AG10803 (cell line): ENCODE measurements at regions not wholly inside any gene's neighbourhood (a gene's known extent, or its start where the extent isn't known, plus 50 kb on each side); places are given as distances from the start of the nearest gene placed in this dataset.

Source experiments
- DNase-seq: peaks from one replicate; pipeline ENCODE4 v3.0.0; 2010; ENCODE audit warnings: low read depth
- H3K4me3 ChIP-seq: 2 replicates; pipeline ENCODE4 v1.5.1; 2011; ENCODE audit warnings: mild to moderate bottlenecking, low read length, control low read depth
- CTCF ChIP-seq: conservative IDR thresholded peaks from 2 replicates; pipeline ENCODE4 v1.5.1; 2011; ENCODE audit warnings: mild to moderate bottlenecking, low read length, control low read depth, inconsistent platforms

DNA sequence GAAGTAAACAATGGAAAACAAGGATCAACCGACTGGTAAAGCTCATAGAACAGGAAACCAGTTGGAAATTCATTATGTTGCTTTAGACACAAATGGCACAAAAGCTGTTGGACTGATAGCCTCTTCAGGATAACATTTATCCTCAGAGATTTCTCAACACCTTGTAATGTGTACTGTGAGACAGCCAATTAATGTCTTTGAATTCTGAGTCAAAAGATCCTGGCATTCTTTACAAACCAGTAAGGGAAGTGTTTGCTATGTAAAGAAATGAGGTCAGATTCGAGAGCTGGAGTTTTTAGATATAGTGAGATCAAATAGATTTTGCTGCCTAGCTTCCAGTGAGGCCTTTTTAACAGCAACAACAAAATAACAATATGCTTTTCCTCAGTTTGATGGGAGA, 439.2 kb downstream of the C6orf118 start:
- TF ChIP-seq CTCF: no peak
- H3K4me3 ChIP-seq: no peak overlapping the region
- DNase-seq: no peak

DNA sequence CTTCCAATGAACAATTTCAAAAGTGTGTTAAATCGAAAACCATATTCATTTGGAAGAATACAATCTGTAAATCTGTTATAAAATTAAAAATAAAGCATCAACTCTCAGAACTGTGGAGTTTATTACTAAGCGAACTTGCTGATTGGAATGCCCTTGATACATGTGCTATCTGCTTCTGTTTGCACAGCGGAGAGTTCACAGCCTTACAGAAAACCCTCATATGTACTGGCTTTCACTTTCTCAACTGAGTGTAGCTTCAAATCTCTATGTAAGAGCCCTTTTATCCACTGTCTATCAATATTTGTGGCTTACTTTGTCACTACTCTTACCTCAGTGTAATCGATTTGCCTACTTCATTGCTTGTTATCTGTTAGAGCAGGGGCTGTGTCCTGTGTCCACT, 447.4 kb downstream of the C6orf118 start:
- no peak for DNase-seq
- H3K4me3 ChIP-seq: no peak overlapping the region
- TF ChIP-seq CTCF: no peak

DNA sequence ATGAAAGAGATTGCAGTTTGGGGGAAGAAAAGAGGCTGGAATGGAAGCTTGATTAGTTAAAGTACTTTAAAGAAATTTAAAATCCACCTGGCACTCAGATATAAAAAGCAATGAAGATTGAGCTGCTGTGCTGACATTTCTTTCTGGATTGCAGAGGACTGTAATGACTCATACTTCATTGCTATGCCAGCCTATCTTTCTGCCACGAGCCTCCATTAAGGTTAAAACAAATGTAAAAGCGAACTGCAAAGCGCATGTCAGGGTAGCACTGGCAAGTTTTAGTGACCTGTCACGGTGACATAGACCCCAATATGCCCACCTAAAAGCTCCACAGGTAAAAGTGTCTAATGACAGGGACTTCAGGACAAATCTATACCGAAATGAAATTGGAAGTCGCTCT, 449.6 kb downstream of the C6orf118 start:
- no peak for TF ChIP-seq CTCF
- H3K4me3 ChIP-seq: no peak overlapping the region
- no peak for DNase-seq

DNA sequence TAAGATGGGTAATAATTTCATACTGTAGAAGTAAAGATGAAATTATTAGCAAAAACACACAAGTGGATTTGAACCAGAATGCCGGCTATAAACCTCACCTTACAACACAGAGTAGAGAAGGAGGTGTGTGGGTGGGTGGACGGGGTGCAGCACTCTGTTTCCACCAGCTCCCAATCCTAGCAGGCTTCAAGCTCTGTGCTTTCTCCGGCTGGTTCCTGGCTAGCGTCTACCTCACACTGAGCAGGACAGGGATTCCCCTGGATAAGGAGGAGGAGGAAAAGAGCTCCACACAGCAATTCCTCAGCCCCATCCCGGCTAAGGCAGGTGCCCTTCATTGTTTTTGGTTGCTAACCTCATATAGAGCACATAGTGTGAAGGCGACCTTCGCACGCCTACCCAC, 453.3 kb downstream of the C6orf118 start:
- TF ChIP-seq CTCF: no peak
- H3K4me3 ChIP-seq: no peak overlapping the region
- no peak for DNase-seq

- no peak overlapping the region for H3K4me3 ChIP-seq
Observed at GRCh38 chr6:164855281-164855680, 454.1 kb downstream of the C6orf118 start.

DNA sequence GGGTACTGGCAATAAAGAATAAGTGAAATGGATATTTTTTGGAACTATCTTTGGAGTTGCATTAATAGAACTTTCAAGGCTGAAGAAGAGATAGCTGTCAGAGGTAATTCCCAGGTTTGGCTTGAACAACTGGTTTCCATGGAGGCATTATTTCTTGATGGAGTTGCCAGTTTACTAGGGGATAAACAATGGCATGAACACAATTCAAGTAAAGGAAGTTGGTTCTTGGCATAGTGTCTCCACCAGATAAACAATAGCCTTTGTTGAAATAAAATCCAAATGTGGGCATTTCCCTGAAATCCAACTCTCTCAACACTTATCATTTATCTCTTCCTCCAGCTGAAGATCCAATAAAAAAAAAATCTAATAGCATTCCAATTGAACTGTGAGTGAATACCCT, 454.9 kb downstream of the C6orf118 start:
- H3K4me3 ChIP-seq: no peak overlapping the region
- no peak for TF ChIP-seq CTCF
- no peak for DNase-seq

More at GRCh38 chr6:164855281-164855680, 454.1 kb downstream of the C6orf118 start:
- DNase-seq: no peak
- TF ChIP-seq CTCF: no peak

DNA sequence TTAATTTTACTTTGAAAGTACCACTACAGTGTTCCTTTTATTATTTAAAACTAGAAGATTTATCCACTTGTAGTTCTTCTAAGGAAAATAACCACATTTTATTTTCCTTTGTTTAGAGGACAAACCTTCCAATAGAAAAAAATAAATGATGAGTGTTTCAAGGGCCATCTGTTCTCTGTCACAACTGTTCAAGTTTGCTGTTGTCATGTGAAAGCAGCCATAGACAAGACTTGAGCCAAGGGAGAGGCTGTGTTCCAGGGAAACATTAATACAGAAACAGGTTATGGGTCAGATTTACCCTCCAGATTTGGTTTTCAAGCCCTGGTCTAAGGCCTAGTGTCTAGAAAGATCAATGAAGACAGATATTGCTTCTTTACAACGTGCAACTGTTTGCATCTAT, 463.6 kb downstream of the C6orf118 start:
- no peak for DNase-seq
- H3K4me3 ChIP-seq: no peak overlapping the region
- TF ChIP-seq CTCF: no peak
